Liver (tissue), 8 donors: ENCODE measurements at regions not wholly inside any gene's neighbourhood (a gene's known extent, or its start where the extent isn't known, plus 50 kb on each side); places are given as distances from the start of the nearest gene placed in this dataset.
A peak's percentile ranks its signal among the peaks of the same experiment; 100 is the strongest.

Source experiments
- DNase-seq: peaks from one replicate; pipeline ENCODE4 v3.0.0-alpha.2; 2017; ENCODE audit warnings: low spot score
- H3K27ac ChIP-seq, 2 donors: one replicate each; pipeline ENCODE4 v1.7.0; 2013; ENCODE audit warnings: inconsistent platforms in 2 of 2, low read length in 2 of 2, control low read depth in 1 of 2, low read depth in 1 of 2, mild to moderate bottlenecking in 1 of 2
- H3K27me3 ChIP-seq, 4 donors: one replicate each; pipeline versions ENCODE4 v1.6.1 to v1.7.0; 2013; ENCODE audit warnings: low read length in 3 of 4, inconsistent platforms in 1 of 4, mild to moderate bottlenecking in 1 of 4, moderate library complexity in 1 of 4; ENCODE audit not compliant: control insufficient read depth in 4 of 4, insufficient read depth in 4 of 4
- H3K36me3 ChIP-seq, 4 donors: one replicate each; pipeline versions ENCODE4 v1.6.1 to v1.7.0; 2013; ENCODE audit warnings: low read length in 3 of 4, mild to moderate bottlenecking in 3 of 4, low read depth in 1 of 4, moderate library complexity in 1 of 4; ENCODE audit not compliant: control insufficient read depth in 4 of 4, insufficient read depth in 3 of 4
- H3K4me1 ChIP-seq, 4 donors: one replicate each; pipeline versions ENCODE4 v1.6.1 to v1.7.0; 2013; ENCODE audit warnings: low read length in 3 of 4, mild to moderate bottlenecking in 3 of 4, moderate library complexity in 1 of 4; ENCODE audit not compliant: control insufficient read depth in 4 of 4, insufficient read depth in 4 of 4
- H3K4me3 ChIP-seq, 3 donors: one replicate each; pipeline versions ENCODE4 v1.6.1 to v1.7.0; 2013; ENCODE audit warnings: low read length in 3 of 3, control low read depth in 1 of 3, low read depth in 1 of 3, mild to moderate bottlenecking in 1 of 3
- H3K9ac ChIP-seq, 2 donors: one replicate each; pipeline ENCODE4 v1.7.0; 2013; ENCODE audit warnings: low read length in 2 of 2, mild to moderate bottlenecking in 2 of 2, moderate library complexity in 2 of 2, control low read depth in 1 of 2, low read depth in 1 of 2
- H3K9me3 ChIP-seq, 4 donors: one replicate each; pipeline versions ENCODE4 v1.6.1 to v1.7.0; 2013; ENCODE audit warnings: low read length in 3 of 4; ENCODE audit not compliant: control insufficient read depth in 4 of 4
- ATF3 ChIP-seq: IDR thresholded peaks from 2 replicates; pipeline ENCODE4 v1.6.1; 2016; ENCODE audit warnings: antibody characterized with exemption
- CTCF ChIP-seq: fragments of 150-350 bp; IDR thresholded peaks from 2 replicates; pipeline ENCODE4 v1.5.1; 2017; ENCODE audit warnings: improper control_type of control experiment, low read depth, low read length; ENCODE audit not compliant: missing input control
- EGR1 ChIP-seq, 2 donors: IDR thresholded peaks; 2 replicates each; pipeline ENCODE4 v1.6.1; 2016 to 2018; ENCODE audit warnings: antibody characterized with exemption in 2 of 2, low read depth in 2 of 2
- FOXA1 ChIP-seq: IDR thresholded peaks from 2 replicates; pipeline ENCODE4 v1.6.1; 2016; ENCODE audit warnings: antibody characterized with exemption
- FOXA2 ChIP-seq: IDR thresholded peaks from 2 replicates; pipeline ENCODE4 v1.6.1; 2016; ENCODE audit warnings: antibody characterized with exemption
- GABPA ChIP-seq, 2 donors: IDR thresholded peaks in 1 of 2; conservative IDR thresholded peaks in 1 of 2; 2 replicates each; pipeline ENCODE4 v1.6.1; 2016; ENCODE audit warnings: antibody characterized with exemption in 2 of 2, mild to moderate bottlenecking in 1 of 2, moderate library complexity in 1 of 2
- HNF4A ChIP-seq, 2 donors: conservative IDR thresholded peaks; 2 replicates each; pipeline ENCODE4 v1.6.1; 2016; ENCODE audit warnings: antibody characterized with exemption in 2 of 2, mild to moderate bottlenecking in 2 of 2
- HNF4G ChIP-seq: IDR thresholded peaks from 2 replicates; pipeline ENCODE4 v1.6.1; 2016; ENCODE audit warnings: antibody characterized with exemption
- NR2F2 ChIP-seq: IDR thresholded peaks from 2 replicates; pipeline ENCODE4 v1.6.1; 2016; ENCODE audit warnings: antibody characterized with exemption
- RAD21 ChIP-seq, 2 donors: IDR thresholded peaks; 2 replicates each; pipeline ENCODE4 v1.6.1; 2016; ENCODE audit warnings: antibody characterized with exemption in 2 of 2, mild to moderate bottlenecking in 2 of 2
- RXRA ChIP-seq, 2 donors: IDR thresholded peaks; 2 replicates each; pipeline ENCODE4 v1.6.1; 2017 to 2018; ENCODE audit warnings: antibody characterized with exemption in 2 of 2, mild to moderate bottlenecking in 1 of 2
- SP1 ChIP-seq: IDR thresholded peaks from 2 replicates; pipeline ENCODE4 v1.6.1; 2018; ENCODE audit warnings: antibody characterized with exemption, mild to moderate bottlenecking
- YY1 ChIP-seq: IDR thresholded peaks from 2 replicates; pipeline ENCODE4 v1.6.1; 2016; ENCODE audit warnings: antibody characterized with exemption, mild to moderate bottlenecking
- ZBTB33 ChIP-seq: IDR thresholded peaks from 2 replicates; pipeline ENCODE4 v1.6.1; 2016; ENCODE audit warnings: antibody characterized with exemption
- WGBS: extraction: QIAGEN DNeasy Blood & Tissue Kit; methylation state at CpG from one replicate; pipeline ENCODE4 v1.1.7; 2013; 5-methylcytosine and 5-hydroxymethylcytosine counted together
- TF ChIP-seq, protein P1 (sequence below): IDR thresholded peaks from 2 replicates; pipeline ENCODE4 v1.6.1; 2016; ENCODE audit warnings: antibody characterized with exemption
- donor health status: healthy.
- donor health status: healthy.
- donor health status: healthy.
- donor health status: healthy.
- donor health status: healthy.

- TF ChIP-seq ATF3, result no peak
- no peak for TF ChIP-seq GABPA (IDR thresholded peaks at IDR 0.05 in 1 of 2, conservative IDR thresholded peaks at IDR 0.05 in 1 of 2)
- peak in 1 of 2 donors; percentile 51 for TF ChIP-seq HNF4A (conservative IDR thresholded peaks at IDR 0.05)
- TF ChIP-seq EGR1 (IDR thresholded peaks at IDR 0.05; ENCODE audit: low read depth in 2 of 2), result no peak
- no peak for TF ChIP-seq ZBTB33
- no peaks in the 10 kb centered on the region for H3K36me3 ChIP-seq
- 42% methylated on average over 6 of the region's 6 CpGs for WGBS
Observed at GRCh38 chr11:19404787-19405186, 164.0 kb upstream of the E2F8 start.

DNA sequence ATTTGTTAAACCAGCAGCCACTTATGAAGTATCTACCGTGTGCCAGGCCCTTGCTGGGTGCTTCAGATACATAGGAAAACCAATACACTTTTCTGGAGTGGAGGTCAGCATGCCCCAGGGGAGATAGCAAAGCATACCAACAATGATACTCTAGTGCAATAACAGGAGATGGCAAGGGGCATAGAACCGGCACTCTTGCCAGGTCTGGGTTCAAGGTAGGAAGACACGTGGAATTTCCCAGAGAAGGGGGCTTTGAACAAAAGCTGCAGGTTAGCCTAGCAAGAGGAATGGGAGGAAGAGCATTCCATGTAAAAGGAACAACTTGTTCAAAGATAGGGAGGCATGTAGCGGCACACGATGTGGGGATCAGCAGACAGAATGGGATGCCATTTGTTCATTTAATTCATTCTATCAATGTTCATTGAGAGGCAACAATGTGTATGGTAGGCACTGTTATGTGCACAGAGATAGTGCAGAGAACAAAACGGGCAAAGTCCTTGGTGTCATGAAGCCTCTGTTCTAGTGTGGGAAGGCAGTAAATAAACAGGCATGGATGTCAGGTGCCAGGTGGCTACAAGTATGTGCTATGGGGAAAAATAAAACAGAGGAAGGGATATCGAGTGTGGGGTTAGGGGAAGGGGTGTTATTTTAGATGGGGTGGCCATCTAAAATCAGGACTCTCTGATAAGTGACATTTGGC, 162.6 kb upstream of the E2F8 start:
- Histone ChIP-seq H3K9me3 (no peaks in the 10 kb centered on the region), H3K9ac (no peak overlapping the region), H3K4me1 (peaks cover 4 to 39% (median 19%) of the 10 kb centered on the region in 4 donors), H3K27me3 (no peaks in the 10 kb centered on the region), H3K4me3 (no peak overlapping the region), H3K27ac (no peak overlapping the region), H3K36me3 (no peaks in the 10 kb centered on the region)
- 61% methylated on average over 7 of the region's 7 CpGs for WGBS
- TF ChIP-seq, protein P1, sequence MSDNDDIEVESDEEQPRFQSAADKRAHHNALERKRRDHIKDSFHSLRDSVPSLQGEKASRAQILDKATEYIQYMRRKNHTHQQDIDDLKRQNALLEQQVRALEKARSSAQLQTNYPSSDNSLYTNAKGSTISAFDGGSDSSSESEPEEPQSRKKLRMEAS, result no peak
- TF ChIP-seq HNF4A (conservative IDR thresholded peaks at IDR 0.05) (peak; percentile 84 to 90), FOXA2 (peak; percentile 87), RAD21 (IDR thresholded peaks at IDR 0.05) (peak; percentile 22 to 48), YY1 (peak; percentile 50), HNF4G (peak; percentile 56), SP1 (peak; percentile 73), CTCF (no peak), NR2F2 (no peak), FOXA1 (no peak), RXRA (IDR thresholded peaks at IDR 0.05) (peak; percentile 42 to 80)
- no peak for DNase-seq

More at GRCh38 chr11:19404787-19405186, 164.0 kb upstream of the E2F8 start:
- Histone ChIP-seq H3K4me3 (no peak overlapping the region), H3K4me1 (peaks cover 3 to 25% (median 6%) of the 10 kb centered on the region in 4 donors), H3K9me3 (no peaks in the 10 kb centered on the region), H3K27me3 (no peaks in the 10 kb centered on the region), H3K27ac (no peak overlapping the region), H3K9ac (no peak overlapping the region)
- no peak for DNase-seq
